ENCODE measurements at regions not wholly inside any gene's neighbourhood (a gene's known extent, or its start where the extent isn't known, plus 50 kb on each side); places are given as distances from the start of the nearest gene placed in this dataset.

DNA sequence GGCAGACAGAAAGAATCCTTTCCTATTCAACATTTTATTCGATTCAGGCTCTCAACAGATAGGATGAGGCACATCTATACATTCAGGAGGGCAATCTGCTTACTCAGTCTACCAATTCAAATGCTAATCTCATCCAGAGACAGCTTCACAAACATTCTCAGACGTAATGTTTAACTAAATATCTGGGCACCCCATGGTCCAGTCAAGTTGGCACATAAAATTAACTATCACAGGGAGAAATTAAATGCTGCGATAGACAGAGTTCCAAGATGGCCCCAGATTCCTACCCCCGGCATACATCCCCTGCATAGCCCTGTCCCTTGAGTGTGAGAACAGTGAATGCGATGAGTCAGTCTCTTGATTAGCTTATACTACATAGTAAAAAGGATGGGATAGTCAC, 184.3 kb downstream of the FGFR2 start:
- TF ChIP-seq, protein P1, sequence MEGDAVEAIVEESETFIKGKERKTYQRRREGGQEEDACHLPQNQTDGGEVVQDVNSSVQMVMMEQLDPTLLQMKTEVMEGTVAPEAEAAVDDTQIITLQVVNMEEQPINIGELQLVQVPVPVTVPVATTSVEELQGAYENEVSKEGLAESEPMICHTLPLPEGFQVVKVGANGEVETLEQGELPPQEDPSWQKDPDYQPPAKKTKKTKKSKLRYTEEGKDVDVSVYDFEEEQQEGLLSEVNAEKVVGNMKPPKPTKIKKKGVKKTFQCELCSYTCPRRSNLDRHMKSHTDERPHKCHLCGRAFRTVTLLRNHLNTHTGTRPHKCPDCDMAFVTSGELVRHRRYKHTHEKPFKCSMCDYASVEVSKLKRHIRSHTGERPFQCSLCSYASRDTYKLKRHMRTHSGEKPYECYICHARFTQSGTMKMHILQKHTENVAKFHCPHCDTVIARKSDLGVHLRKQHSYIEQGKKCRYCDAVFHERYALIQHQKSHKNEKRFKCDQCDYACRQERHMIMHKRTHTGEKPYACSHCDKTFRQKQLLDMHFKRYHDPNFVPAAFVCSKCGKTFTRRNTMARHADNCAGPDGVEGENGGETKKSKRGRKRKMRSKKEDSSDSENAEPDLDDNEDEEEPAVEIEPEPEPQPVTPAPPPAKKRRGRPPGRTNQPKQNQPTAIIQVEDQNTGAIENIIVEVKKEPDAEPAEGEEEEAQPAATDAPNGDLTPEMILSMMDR (IDR thresholded peaks at IDR 0.05) = no peak
- no peak for TF ChIP-seq POLR2A (IDR thresholded peaks at IDR 0.05)

Data from thyroid gland (tissue), 4 donors.